Hepatocyte (in vitro differentiated cells): ENCODE measurements at regions not wholly inside any gene's neighbourhood (a gene's known extent, or its start where the extent isn't known, plus 50 kb on each side); places are given as distances from the start of the nearest gene placed in this dataset.

Experiments
- DNase-seq: peaks from one replicate; pipeline ENCODE4 v3.0.0-alpha.2; 2016; ENCODE audit warnings: low spot score
- H2AFZ ChIP-seq: fragments of 200-600 bp; sonication (generic); 2 replicates; pipeline ENCODE4 v1.6.0; 2016; ENCODE audit warnings: antibody characterized with exemption, mild to moderate bottlenecking
- H3K27ac ChIP-seq: fragments of 200-600 bp; sonication (generic); 2 replicates; pipeline ENCODE4 v1.5.1; 2016; ENCODE audit warnings: mild to moderate bottlenecking
- H3K27me3 ChIP-seq: fragments of 200-600 bp; sonication (generic); 2 replicates; pipeline ENCODE4 v1.6.1; 2016
- H3K36me3 ChIP-seq: fragments of 200-600 bp; sonication (generic); replicated peaks from 2 replicates; pipeline ENCODE4 v1.5.1; 2016; ENCODE audit warnings: low read depth; ENCODE audit not compliant: insufficient read depth
- H3K4me1 ChIP-seq: fragments of 200-600 bp; sonication (generic); 2 replicates; pipeline ENCODE4 v1.5.1; 2016; ENCODE audit warnings: mild to moderate bottlenecking, moderate library complexity; ENCODE audit not compliant: insufficient read depth
- H3K4me2 ChIP-seq: fragments of 200-600 bp; sonication (generic); 2 replicates; pipeline ENCODE4 v1.6.0; 2016
- H3K4me3 ChIP-seq: fragments of 200-600 bp; sonication (generic); 2 replicates; pipeline ENCODE4 v1.5.1; 2016; ENCODE audit warnings: mild to moderate bottlenecking
- H3K79me2 ChIP-seq: fragments of 200-600 bp; sonication (generic); 2 replicates; pipeline ENCODE4 v1.6.0; 2017; ENCODE audit warnings: mild to moderate bottlenecking
- H3K9me2 ChIP-seq: fragments of 200-600 bp; sonication (generic); replicated peaks from 2 replicates; pipeline ENCODE4 v1.6.0; 2017; ENCODE audit warnings: mild to moderate bottlenecking; ENCODE audit not compliant: insufficient read depth
- H3K9me3 ChIP-seq: fragments of 200-600 bp; sonication (generic); 2 replicates; pipeline ENCODE4 v1.5.1; 2016; ENCODE audit warnings: low read depth, mild to moderate bottlenecking
- H4K20me1 ChIP-seq: fragments of 200-600 bp; sonication (generic); 2 replicates; pipeline ENCODE4 v1.6.0; 2016; ENCODE audit warnings: mild to moderate bottlenecking; ENCODE audit not compliant: insufficient read depth, poor library complexity, severe bottlenecking
- CTCF ChIP-seq: fragments of 200-600 bp; sonication (generic); IDR thresholded peaks from 2 replicates; pipeline ENCODE4 v1.5.1; 2016; ENCODE audit warnings: antibody characterized with exemption, mild to moderate bottlenecking; ENCODE audit not compliant: poor library complexity
- EZH2 ChIP-seq: fragments of 200-600 bp; sonication (generic); IDR thresholded peaks from 2 replicates; pipeline ENCODE4 v1.6.1; 2016; ENCODE audit warnings: antibody characterized with exemption, mild to moderate bottlenecking, borderline replicate concordance
- EZH2phosphoT487 ChIP-seq: fragments of 200-600 bp; sonication (generic); IDR thresholded peaks from one replicate; pipeline ENCODE4 v1.6.1; 2018; ENCODE audit warnings: antibody characterized with exemption, mild to moderate bottlenecking, low read depth, moderate library complexity; ENCODE audit not compliant: unreplicated experiment, severe bottlenecking
- WGBS: methylation state at CpG from one replicate; pipeline ENCODE4 v1.1.6; 2016; ENCODE audit warnings: low lambda C conversion rate; ENCODE audit errors: missing lambda C conversion rate; 5-methylcytosine and 5-hydroxymethylcytosine counted together

- no peak for DNase-seq
- WGBS = 38% methylated on average over 1 of the region's 1 CpG
- no peak for TF ChIP-seq EZH2
- no peak for TF ChIP-seq CTCF
- no peak for TF ChIP-seq EZH2phosphoT487
- Histone ChIP-seq H4K20me1 (no peaks in the 10 kb centered on the region), H3K27me3 (no peaks in the 10 kb centered on the region), H3K9me2 (no peaks in the 10 kb centered on the region), H3K27ac (no peak overlapping the region), H3K4me3 (no peak overlapping the region), H2AFZ (no peak overlapping the region), H3K79me2 (no peaks in the 10 kb centered on the region), H3K9me3 (no peaks in the 10 kb centered on the region), H3K36me3 (no peaks in the 10 kb centered on the region), H3K4me2 (no peak overlapping the region), H3K4me1 (no peaks in the 10 kb centered on the region)
These were observed 500.7 kb upstream of the ATP11B start for GRCh38 chr3:182292591-182292990.

- no peak for DNase-seq
- no peaks in the 10 kb centered on the region for H4K20me1 ChIP-seq
- TF ChIP-seq EZH2 (no peak), EZH2phosphoT487 (no peak), CTCF (no peak)
- 95% methylated on average over 2 of the region's 2 CpGs for WGBS
- H3K9me3 ChIP-seq = no peaks in the 10 kb centered on the region
- no peaks in the 10 kb centered on the region for H3K4me1 ChIP-seq
- H3K4me3 ChIP-seq = no peak overlapping the region
- H3K36me3 ChIP-seq = no peaks in the 10 kb centered on the region
- no peaks in the 10 kb centered on the region for H3K27me3 ChIP-seq
- no peaks in the 10 kb centered on the region for H3K79me2 ChIP-seq
- H3K27ac ChIP-seq = no peak overlapping the region
- no peak overlapping the region for H2AFZ ChIP-seq
- H3K9me2 ChIP-seq = no peaks in the 10 kb centered on the region
- H3K4me2 ChIP-seq = no peak overlapping the region
These were observed 499.0 kb upstream of the ATP11B start for GRCh38 chr3:182294256-182294655.

DNA sequence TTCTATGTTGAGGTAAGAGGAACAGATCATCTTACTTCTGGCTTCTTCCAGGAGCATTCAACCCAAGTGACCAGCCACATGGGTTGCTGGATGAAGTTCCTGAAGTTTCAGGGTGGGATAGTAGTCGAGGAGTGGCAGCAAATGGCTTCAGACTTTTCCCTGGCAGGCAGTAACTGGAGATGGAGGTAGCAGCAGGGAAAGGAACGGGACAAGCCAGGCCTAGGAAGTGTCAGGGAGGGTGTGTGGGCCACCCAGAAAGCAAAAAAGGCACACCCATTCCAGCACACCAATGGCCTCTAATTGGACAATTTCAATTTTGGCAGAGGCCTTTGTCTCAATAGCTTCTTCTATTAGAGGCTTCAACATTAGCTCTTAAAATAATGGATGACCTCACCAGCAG, 498.6 kb upstream of the ATP11B start:
- H3K79me2 ChIP-seq = no peaks in the 10 kb centered on the region
- no peaks in the 10 kb centered on the region for H3K9me2 ChIP-seq
- DNase-seq = no peak
- no peaks in the 10 kb centered on the region for H4K20me1 ChIP-seq
- no peak overlapping the region for H2AFZ ChIP-seq
- no peaks in the 10 kb centered on the region for H3K27me3 ChIP-seq
- no peaks in the 10 kb centered on the region for H3K36me3 ChIP-seq
- WGBS = 87% methylated on average over 2 of the region's 2 CpGs
- H3K27ac ChIP-seq = no peak overlapping the region
- TF ChIP-seq EZH2phosphoT487 (no peak), EZH2 (no peak)
- no peak overlapping the region for H3K4me3 ChIP-seq
- no peak overlapping the region for H3K4me2 ChIP-seq
- no peaks in the 10 kb centered on the region for H3K9me3 ChIP-seq
- no peaks in the 10 kb centered on the region for H3K4me1 ChIP-seq

- TF ChIP-seq EZH2phosphoT487 (no peak), CTCF (no peak), EZH2 (no peak)
- Histone ChIP-seq H3K9me2 (no peaks in the 10 kb centered on the region), H4K20me1 (no peaks in the 10 kb centered on the region), H3K36me3 (no peaks in the 10 kb centered on the region), H3K79me2 (no peaks in the 10 kb centered on the region), H3K4me3 (no peak overlapping the region), H2AFZ (no peak overlapping the region), H3K9me3 (no peaks in the 10 kb centered on the region), H3K4me1 (no peaks in the 10 kb centered on the region), H3K27ac (no peak overlapping the region), H3K4me2 (no peak overlapping the region), H3K27me3 (no peaks in the 10 kb centered on the region)
- no peak for DNase-seq
- WGBS = 90% methylated on average over 4 of the region's 4 CpGs
These were observed 493.0 kb upstream of the ATP11B start for GRCh38 chr3:182300266-182300665.
